GM19238 (cell line): ENCODE measurements at regions not wholly inside any gene's neighbourhood (a gene's known extent, or its start where the extent isn't known, plus 50 kb on each side); places are given as distances from the start of the nearest gene placed in this dataset.

Experiments used
- DNase-seq: peaks from one replicate; pipeline ENCODE4 v3.0.0; 2011; ENCODE audit warnings: low spot score; ENCODE audit not compliant: insufficient read length

DNA sequence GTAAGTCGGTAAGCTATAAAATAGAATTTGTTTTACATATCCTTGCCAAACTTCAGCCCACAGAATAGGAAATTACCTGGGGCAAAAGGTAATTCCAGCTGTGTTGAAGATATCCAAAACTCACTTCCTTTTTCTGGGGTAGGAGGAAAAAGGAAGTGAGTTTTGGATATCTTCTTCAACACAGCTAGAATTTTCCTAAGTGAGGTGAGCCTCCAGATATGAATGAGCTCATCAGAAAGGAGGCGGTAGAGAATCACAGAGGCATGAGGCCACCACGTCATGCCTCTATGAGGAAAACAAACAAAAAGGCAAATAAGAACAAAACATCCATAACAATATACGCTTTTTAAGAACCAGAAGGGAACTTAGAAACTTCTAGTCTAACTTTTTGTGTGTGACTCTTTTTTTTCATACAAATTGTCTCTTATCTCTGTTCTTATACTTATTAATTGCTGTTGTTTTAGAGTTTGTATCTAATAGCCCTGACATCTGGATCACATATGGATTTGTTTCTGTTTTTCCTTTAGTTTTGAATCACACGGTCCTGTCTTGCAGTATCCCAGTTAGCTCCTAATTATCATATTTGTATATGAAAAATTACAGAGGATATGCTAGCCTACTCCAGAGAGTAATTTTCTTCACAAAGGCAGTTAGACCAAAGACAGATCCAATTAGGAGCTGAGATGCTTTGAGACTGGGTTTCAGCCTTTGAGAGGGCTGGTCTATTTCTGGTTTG, 104.5 kb downstream of the RBM43 start:
- no peak for DNase-seq

DNA sequence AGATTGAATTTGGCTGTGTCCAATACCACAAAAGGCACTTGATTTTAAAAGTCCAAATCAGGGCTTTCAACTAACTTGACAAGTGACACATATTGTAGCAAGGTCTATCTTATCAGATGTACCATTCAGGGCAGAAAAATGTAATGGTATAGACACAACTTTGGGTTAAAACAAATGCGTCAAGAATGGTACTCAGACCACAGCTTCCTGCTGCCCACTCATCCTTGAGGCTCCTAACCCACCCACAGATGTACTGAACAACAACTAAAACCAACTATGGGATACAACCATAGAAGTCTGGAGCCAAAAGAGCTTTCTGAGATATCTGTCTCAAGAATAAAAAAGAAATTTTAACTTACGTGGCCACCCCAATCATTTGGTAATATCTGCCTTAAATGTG, 105.2 kb downstream of the RBM43 start:
- DNase-seq = no peak

GRCh38 chr2:151153601-151154000, 108.1 kb downstream of the RBM43 start:
- no peak for DNase-seq

GRCh38 chr2:151150331-151151320, 111.0 kb downstream of the RBM43 start:
- no peak for DNase-seq

DNA sequence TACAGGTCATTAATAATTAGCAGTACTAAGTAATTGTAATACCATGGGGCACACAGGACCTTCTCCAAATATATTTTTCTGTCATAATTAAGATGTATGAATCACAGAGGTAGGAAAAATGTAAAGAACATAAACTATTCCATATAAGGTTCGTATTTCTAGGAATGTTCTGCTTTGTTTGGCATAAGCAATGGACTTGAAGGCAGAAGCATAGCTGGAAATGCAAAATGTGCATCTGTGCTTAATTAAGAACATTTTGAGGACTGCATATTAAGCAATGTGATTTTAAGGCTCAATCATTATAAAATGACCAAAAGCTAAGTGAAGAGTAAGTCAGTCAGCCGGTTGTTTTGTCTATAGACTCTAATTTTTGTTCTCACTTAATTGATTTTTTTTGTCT, 123.2 kb downstream of the RBM43 start:
- no peak for DNase-seq

DNA sequence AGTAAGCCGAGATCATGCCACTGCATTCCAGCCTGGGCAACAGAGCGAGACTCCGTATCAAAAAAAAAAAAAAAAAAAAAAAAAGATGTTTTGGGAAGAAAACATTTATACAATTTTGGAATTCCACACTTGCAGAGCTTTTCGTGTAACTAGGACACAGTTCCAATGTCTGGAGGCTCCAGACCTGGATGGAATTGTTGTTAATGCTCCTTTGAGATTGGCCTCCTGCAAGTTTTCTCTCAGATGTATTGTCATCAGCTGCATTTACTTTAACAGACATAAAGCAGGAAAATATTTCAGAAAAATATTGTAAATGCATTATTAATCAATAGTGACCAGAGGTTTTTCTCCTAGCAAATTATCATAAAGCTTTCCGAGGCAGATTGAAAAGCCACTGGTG, 124.1 kb downstream of the RBM43 start:
- DNase-seq = no peak

- no peak for DNase-seq
These were observed 141.7 kb downstream of the RBM43 start for GRCh38 chr2:151120011-151120410.

DNA sequence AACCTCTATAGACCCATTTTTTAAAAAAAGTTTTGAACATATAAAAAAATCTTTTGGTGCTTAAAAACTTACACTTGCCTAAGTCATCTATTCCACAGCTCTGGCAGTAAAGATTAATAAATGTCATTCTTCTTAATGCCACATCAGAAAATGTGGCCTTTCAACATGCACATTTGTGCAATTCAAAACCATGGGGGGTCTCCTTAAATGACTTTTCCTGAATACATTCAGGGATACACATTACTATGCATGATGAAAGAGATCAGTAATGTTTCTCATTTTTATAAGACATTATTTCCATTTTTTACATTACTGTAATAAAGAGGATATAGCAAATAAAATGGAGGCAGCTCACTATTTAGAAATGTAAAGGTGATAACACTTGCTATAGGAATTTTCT, 142.3 kb downstream of the RBM43 start:
- DNase-seq = no peak

DNA sequence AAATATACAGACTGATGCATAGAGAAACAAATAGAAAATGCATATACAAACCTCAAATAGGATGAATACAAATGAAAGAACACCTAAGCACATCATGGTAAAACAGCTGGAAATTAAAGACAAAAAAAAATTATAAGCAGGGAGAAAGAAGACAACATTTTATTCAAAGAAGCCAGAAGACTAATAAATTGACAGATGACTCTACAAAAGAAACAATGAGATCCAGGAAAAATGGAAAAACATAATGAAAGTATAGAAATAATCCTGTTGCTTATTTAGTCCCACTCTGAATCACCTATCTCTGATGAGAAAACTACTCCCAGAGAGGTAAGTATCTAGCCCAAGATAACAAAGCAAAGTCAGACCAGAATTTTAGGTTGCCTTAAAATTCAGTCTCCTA, 143.4 kb downstream of the RBM43 start:
- no peak for DNase-seq

GRCh38 chr2:151114874-151115273, 146.8 kb downstream of the RBM43 start:
- no peak for DNase-seq

DNA sequence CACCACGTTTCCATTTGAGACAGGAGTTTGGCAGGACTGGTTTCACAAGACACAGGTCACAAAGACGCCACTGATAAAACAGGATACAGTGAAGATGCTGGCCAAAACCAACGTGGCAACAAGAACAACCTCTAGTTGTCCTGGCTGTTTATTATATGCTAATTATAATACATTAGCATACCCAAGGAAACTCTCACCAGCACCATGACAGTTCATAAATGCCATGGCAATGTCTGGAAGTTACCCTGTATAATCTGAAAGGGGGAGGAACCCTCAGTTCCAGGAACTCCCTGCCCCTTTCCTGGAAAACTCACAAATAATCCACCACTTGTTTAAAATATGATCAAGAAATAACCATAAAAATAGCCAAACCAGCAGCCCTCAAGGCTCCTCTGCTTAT, 148.3 kb downstream of the RBM43 start:
- DNase-seq = no peak

DNA sequence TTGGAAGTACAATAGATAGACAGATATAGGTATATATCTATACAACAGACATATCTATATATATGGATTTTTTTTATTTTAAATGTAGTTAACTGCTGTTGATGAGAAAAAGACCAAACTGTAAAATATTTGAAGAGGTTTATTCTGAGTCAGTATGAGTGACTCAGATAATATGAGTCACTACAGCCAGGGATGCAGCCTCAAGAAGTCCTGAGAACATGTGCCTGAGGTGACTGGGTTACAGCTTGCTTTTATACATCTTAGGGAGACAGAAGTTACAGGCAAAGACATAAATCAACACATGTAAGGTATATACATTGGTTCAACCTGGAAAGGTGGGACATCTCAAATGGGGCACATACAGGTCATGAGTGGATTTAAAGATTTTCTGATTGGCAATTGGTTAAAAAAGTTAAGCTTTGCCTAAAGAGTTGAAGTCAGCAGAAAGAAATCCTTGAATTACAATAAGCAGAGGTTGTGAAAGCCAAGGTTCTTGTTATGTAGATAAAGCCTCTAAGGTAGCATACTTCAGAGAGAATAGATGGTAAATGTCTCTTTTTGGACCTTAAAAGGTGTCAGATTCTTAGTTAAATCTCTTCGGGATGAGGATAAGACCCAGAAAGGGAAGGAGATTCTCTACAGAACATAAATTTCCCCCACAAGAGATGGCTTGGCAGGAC, 149.9 kb downstream of the RBM43 start:
- DNase-seq = no peak

DNA sequence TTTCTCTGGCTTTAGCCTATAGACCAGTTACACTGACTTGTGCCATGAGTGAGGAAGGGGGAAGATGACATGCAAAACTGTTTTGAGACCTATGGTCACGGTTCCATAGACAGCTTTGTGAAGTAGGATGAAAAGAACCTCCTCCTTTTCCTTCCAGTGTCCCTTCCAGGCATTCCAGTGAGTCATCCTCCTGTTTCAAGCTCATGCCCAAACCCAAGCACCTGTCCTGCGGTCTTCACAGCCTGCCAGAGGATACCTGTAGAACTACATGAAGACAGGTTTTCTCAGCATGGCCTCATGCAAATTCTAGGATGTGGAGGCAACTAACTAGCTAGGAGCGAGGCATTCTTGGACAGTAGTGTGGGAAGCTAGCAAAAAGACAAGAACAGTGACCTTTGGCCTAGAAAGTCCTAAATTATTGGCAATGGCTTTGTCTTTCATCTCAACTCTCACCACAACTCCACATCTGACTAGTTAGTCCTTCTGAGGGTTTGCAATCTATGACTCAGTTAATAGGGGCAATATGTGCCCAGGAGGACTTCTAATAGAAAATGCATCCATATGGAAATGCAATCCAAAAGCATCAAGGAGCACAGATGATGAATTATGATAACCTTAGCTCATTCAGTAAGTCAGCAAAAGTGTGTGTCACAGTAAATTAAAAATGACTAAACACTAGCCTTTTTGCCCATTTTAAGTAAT, 154.7 kb downstream of the RBM43 start:
- DNase-seq = no peak

DNA sequence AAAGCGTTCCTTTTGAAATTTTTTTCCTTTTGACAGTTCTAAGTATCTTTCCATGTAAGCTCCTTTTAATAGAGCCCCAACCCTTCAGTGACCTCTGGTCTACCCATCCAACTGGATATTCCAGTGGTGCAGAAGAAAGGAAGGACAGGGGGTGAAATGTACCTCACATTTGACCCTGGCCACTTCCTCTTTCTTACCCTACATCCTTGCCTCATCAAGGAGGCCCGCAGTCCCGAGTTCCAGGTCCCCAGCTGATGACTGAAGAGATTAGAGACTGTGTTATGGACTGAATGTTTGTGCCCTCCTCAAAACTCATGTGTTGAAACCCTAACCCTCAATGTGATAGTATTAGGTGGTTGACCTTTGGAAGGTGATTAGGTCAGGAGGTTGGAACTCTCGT, 158.1 kb downstream of the RBM43 start:
- no peak for DNase-seq

- DNase-seq = no peak
These were observed 159.4 kb downstream of the RBM43 start for GRCh38 chr2:151102226-151102625.

- DNase-seq = no peak
These were observed 162.8 kb downstream of the RBM43 start for GRCh38 chr2:151098841-151099240.

- DNase-seq = no peak
These were observed 163.8 kb downstream of the RBM43 start for GRCh38 chr2:151097895-151098294.

DNA sequence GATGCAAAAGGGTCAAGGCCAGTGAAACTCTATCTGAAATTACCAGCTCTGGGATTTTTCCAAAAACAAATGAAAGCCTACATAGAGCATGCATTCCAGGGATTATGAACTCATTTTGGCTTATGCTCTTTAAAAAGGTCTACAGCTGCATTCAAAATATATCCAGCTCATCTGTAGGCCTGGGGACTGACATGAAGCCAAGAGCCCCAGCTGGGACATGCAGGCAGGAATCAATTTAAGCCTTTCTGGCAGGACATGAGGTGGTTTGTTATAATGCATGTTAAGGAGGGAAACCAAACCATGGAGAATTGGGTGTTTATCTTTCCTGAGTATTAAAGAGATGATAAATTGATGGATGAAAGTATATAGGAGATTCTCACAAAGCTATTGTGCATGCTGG, 164.5 kb downstream of the RBM43 start:
- DNase-seq = no peak

DNA sequence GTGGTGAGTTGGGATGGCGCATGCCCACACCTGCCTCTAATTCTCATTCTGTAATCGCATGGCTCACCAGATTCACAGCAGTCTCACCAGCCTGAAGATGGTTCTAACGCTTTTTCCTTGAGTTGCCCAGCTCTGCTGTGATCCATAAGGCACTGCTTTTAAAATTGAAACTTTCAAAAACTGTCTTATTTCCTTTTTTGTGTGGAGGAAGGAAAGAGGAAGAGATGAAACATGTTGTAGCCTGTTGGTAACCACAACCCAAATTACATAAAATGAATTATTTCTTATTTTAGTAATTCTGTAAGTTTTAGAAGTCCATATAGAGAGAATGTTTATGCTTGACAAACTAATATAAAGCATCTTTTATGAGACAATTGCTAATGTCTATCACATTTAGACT, 165.4 kb downstream of the RBM43 start:
- no peak for DNase-seq

DNA sequence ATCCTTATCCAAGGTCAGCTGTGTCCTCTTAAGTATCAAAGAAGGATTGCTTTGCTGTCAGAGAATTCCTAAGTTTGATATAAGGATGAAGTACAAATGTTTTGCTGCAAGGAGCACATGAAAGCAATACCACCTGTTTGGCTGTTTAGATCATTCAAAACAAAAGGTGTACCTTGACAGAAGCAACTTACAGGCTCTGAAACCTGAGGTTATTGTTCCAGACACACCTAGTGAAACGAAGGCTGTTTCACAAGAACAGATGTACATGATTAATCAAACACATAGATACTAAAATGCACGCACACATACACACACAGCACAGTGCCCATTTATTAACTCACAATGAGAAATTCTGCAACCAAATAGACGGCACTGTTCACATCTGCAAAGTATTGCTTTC, 166.2 kb downstream of the RBM43 start:
- DNase-seq = no peak

DNA sequence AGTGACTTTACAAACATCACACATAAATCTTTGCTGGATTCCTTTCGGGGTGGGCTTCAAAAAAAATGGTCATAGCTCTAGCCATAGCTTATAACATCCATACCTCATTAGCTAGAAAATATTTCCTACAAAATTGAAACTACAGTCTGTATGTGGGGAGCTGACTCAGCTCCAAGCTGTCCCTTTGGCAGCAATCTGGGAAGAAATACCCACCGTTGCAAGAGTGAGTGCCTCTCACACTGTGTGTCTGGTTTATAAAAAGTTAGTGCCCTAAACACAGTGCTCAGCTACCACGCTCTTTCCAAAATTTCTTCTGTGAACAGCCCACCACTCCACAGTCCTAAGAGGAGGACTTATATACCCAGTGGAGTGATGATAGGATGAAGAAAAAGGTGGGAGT, 170.1 kb downstream of the RBM43 start:
- no peak for DNase-seq
